HL-60/S4 treated with retinoic acid at 250 ng/mL for 4 days and 3 days (cell line): ENCODE measurements at regions not wholly inside any gene's neighbourhood (a gene's known extent, or its start where the extent isn't known, plus 50 kb on each side); places are given as distances from the start of the nearest gene placed in this dataset.
"Not testable (repeated sequence)": the region's sequence is repeated elsewhere in the genome, so short reads cannot be mapped to it uniquely, and the experiment has no call there.

ENCODE experiments used
- in situ Hi-C: fragments of 300-500 bp; cut with MboI; formaldehyde crosslinking; loops from 2 replicates; pipeline ENCODE4 v1.7.0; 2022; ENCODE audit warnings: low sequenced_read_pairs

- in situ Hi-C loops: loop anchor here (25.0 kb wide), 1 partner anchor 703 kb away; no protein-coding TSS in a partner anchor
Observed at GRCh38 chr2:75390169-75390568, 170.6 kb downstream of the EVA1A start.

DNA sequence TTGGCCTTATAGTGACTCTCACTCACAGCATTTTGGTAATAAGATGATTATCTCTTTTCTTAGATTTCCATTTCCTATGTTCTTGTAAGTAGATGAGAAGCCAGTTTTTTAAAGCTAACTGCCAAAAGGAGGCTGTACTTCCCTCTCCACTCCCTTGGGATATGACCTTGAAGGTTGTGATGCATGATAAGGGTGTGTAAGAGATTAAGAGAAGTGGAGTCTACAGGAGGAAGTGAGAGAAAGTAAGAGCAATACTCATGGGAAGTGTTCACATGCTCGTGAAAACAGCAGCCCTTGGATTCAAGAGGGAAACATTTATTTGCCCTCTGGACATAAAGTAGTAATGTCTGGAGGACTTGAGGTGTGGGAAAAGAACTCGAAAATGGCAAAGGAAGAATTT, 171.5 kb downstream of the EVA1A start:
- in situ Hi-C loops: loop anchor here (25.0 kb wide), 1 partner anchor 702 kb away; no protein-coding TSS in a partner anchor

DNA sequence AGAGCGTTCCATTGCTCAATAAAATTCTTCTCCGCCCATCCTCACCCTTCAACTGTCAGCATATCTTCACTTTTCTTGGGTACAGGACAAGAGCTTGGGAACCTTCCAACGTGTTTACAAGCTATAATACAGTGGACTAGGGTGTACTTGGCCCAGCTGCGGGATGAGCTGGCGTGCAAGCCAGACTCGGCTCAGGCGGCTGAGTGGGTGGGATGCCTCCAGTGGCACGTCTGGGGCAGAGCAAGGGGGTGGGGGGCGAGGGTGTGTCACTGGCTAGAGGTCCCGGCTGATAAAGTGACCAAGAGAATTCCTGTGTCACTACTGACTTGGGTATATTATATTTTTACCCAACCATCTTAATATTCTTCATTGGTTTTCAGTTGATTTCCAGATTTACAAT, 179.7 kb downstream of the EVA1A start:
- in situ Hi-C loops: loop anchor here (25.0 kb wide), 1 partner anchor 694 kb away; no protein-coding TSS in a partner anchor

DNA sequence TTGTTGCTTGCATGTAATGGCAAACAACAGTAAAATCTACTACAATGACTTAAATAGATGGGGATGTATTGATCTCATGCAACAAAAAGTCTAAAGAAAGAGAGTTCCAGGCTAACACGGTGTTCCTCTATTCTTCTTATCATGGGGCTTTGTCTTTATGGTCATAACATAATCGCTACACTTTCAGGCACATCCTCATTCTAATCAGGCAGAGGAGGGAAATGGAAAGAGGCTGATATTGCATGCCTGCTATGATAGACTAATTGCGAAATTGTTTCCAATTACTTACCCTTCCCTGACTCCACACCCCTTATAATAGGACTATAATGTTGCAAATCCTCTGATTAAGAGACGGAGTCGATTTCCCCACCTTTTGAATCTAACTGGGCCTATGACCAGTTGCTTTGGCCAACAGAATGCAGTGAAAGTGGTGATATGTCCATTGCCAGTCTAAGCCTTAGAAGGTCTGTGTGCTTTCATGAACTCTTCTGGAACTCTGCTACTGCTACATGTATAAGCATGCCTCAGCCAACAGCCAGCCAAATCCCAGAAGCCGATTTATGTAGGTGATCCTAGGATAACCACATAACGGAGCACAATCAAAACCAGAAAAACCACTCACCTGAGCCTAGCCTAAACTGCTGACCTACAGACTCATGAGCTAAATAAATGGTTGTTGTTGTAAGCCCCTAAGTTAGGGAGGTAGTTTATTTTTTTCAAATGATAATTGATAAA, 180.3 kb upstream of the TACR1 start:
- in situ Hi-C loops: loop anchor here (25.0 kb wide), 1 partner anchor 692 kb away; no protein-coding TSS in a partner anchor

GRCh38 chr2:75375646-75376582, 176.6 kb upstream of the TACR1 start:
- in situ Hi-C loops: loop anchor here (25.0 kb wide), 1 partner anchor 689 kb away; no protein-coding TSS in a partner anchor

DNA sequence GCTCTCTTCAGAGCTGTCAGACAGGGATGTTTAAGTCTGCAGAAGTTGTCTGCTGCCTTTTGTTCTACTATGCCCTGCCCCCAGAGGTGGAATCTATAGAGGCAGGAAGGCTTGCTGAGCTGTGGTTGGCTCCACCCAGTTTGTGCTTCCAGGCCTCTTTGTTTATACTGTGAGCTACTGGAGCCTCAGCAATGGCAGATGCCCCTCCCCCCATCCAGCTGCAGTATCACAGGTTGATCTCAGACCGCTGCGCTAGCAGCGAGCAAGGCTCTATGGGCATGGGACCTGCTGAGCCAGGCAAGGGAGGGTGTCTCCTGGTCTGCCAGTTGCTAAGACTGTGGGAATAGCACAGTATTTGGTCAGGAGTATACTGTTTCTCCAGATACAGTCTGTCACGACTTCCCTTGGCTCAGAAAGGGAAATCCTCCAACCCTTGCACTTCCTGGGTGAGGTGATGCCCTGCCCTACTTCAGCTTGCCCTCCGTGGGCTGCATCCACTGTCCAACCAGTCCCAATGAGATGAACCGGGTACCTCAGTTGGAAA, 175.2 kb upstream of the TACR1 start:
- in situ Hi-C loops: not testable (repeated sequence)

GRCh38 chr2:75367401-75367800, 168.1 kb upstream of the TACR1 start:
- in situ Hi-C loops: no loop called here

GRCh38 chr2:75361486-75361885, 162.2 kb upstream of the TACR1 start:
- in situ Hi-C loops: no loop called here

DNA sequence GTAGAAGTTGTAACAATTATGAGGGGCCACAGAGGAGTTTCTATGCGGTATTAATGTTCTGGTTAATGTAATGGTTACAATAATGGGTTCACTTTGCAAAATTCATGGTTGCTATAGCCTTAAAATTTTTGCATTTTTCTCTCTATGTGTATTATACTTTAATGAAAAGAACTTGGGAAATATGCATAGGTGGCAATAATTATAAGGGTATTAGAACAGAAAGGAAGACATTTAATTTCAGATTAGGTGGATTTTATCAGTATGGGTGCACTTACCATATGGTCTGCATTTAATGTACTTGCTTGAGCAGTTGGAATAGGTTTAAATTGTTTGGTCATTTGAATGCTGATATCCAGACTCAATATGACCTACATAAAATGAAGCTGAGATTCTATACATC, 161.6 kb upstream of the TACR1 start:
- in situ Hi-C loops: no loop called here

DNA sequence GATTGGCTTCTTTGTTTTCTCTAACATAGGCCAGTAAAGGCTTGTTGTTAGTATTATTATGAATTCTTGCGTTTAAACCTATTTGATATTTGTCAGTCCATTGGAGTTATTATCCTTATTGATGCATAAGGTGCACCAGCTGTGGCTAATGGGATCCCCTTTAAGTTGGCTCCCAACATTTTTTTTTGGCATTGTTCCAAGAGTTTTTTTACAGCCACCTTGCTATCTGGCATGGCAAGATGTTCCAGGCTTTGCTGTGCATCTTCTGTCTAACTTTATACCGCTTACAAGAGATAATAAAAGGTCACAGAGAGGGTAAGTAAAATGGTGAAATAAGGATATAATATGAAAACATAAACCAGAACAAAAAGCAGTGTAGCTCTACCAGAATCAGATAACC, 157.5 kb upstream of the TACR1 start:
- in situ Hi-C loops: no loop called here

- in situ Hi-C loops: no loop called here
Observed at GRCh38 chr2:75353131-75353530, 153.8 kb upstream of the TACR1 start.

DNA sequence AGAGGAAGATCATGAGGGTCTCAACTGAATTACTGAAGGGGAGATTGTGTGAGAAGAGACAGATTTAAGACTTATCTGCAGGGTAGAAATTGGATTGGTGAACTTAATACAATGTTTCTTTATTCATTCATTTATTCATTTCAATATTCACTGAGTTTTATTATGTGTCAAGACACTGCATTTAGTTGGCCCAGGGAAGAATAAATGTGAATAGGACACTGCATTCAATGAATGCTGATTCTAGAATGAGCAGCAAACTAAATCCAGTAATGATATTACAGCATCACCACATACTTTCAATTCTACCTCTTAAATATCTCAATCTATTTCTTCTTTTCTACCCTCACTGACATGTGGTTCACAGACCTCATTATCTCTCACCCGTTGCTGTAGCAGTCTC, 149.0 kb upstream of the TACR1 start:
- in situ Hi-C loops: no loop called here

DNA sequence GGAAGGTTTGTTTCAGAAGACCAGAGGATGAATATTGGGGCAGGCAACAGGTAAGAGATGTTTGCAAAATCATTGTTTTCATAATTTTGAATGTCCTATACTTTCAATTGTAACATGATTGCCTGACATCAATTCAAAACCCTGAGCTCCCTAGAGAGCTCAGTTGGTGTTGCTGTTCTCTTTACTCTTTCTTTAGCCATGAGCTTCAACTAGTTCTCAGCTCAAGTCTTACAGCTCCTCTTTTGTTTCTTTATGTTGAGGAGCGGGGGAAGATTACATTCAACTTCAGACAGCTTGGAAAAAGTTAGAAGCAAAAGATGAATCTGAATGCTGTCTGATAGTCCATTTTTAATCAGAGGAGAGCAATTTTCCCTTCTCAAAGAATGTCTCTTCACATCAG, 144.8 kb upstream of the TACR1 start:
- in situ Hi-C loops: no loop called here

- in situ Hi-C loops: no loop called here
Observed at GRCh38 chr2:75342504-75343175, 143.3 kb upstream of the TACR1 start.

DNA sequence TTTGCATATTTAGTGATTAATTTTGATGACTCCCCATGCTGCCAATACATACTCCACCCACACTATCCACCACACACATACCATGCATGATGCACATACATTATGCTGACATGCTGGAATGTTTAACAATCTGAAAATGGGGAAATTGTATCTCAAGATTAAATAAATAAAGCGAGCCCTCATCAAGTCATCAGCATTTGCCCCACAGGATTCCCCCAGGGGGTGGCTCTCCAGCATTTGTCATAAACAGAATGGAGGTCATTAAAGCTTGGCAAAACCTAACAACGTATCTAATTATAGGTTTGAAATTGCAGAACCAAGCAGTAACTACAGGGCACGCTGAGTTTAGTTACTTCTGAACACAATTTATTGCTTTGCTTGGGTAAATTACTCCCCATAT, 141.2 kb upstream of the TACR1 start:
- in situ Hi-C loops: no loop called here

DNA sequence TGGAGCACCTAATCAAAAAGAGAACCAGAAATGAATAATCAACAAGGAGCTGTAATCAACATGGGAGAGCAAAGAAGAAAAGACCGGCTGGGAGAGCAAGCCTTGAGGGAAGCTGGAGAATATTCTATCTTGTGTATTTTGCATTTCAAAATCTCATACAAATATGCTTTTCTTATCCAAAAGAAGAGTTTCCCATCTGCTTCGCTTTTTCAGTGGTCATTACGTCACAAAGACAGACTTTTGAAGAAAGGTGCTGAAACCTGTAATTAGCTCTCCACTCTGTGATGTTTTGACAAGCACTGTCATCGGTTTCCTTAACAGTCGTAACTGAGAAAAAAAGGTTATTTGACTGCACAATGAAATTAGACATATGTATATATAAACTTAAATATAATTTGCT, 139.1 kb upstream of the TACR1 start:
- in situ Hi-C loops: no loop called here

GRCh38 chr2:75337619-75338018, 138.3 kb upstream of the TACR1 start:
- in situ Hi-C loops: no loop called here

GRCh38 chr2:75337016-75337415, 137.7 kb upstream of the TACR1 start:
- in situ Hi-C loops: no loop called here

DNA sequence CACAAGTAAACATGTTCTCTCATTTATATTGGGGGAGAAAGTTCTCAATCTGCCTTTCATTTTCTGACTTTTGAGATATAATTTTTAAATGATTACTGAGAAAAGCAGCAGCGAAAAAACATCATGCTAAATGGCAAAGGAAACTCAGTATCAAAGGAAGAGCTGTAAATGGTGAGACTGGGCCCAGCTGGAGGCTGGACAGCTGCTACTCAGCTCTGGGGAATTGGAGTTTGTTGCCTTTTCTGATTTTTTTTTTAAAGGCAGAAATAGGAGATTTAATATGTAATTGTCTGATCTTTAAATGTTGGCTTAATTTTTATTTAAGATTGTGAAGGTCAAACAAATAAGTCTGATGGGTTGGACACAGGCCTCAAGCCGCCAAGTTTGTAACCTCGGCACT, 137.1 kb upstream of the TACR1 start:
- in situ Hi-C loops: no loop called here

DNA sequence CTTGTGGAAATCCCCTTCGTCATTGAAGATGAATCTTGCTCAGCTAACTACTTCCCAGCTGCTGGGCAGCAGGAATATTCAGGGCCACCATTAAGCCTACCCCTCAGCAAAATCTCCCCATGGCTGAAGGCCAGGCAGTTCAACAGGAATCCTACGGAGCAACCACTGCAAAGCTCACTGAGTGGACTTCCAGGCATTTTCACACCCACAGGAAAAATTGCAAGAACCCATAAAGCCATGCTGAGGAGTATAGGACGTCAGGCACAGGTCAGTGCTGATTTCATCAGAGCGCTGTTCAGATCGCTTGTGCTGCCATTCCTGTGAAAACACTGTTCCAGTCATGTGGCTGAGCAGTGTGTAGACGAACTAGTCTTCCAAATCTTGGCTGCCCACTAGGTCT, 134.8 kb upstream of the TACR1 start:
- in situ Hi-C loops: no loop called here

DNA sequence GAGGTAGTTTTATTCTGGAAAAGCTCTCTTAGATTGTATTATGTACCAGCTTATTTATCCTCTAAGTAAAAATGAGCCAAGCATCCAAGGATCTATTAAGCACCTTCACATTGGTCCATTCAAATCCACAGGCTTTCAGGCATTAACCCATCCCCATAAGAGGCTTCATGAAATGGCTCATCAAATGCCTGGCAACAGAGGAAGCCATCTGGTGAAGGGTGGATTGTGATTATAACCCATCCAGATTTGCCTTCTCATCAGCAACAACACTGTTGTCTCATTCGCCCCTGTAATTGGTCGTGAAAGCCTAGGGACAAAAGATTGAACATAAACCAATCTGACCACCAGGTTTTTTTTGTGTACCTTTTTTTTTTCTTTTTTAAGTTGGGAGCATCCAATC, 134.3 kb upstream of the TACR1 start:
- in situ Hi-C loops: no loop called here
